ENCODE measurements at regions not wholly inside any gene's neighbourhood (a gene's known extent, or its start where the extent isn't known, plus 50 kb on each side); places are given as distances from the start of the nearest gene placed in this dataset.

DNA sequence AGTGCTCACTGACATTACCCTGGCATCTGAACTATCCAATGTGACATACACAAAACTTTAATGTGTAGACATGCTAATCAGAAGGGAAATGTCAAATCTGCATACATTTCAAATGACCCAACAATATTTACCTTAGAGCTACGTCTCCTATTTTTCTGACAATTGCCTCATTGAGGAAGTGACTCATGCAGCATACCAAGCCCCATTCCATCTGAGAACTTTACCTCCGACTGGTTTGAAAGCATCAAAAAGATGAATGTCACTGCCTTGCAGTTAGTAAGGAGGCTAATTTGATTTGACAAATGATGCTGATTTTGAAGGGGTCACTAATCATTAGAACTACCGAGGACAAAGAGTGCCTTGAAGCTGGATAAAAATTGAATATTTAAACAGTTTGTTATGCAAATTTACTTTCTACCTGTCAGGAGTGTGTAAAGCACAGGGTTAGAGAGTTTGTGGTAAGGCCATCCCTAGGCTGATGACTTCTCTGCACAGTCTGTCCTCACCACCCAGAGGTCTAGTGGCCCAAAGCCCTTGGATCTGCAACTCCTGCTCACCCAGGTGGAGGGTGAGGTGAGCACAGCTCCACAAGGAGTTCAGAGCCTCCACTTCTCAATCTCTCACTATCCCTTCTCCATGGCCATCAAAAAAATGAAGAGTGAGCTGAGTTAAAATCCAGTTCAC lies 500.3 kb upstream of the C1orf87 start:
- DNase-seq, result peak in 2 of 3 experiments; percentile 18 to 45

DNA sequence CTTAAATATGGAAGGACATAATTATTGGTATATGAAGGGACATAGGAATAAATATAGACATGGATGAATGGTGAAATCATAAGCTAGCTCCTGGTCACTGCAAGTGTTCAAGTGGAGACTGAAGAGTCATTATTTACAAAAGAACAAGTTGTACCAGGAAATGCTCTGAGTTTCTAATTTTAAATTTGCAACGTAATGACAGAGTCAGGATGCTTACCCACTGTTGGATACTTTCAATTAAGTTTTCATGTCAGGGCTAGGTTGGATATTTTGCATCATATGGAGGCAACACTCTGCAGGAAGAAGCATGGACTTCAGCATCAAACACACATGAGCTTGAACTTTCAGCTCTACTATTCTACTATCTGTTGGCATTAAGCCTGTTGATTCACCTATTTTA lies 499.6 kb upstream of the C1orf87 start:
- DNase-seq, result peak in 2 of 3 experiments; percentile 35 to 74

DNA sequence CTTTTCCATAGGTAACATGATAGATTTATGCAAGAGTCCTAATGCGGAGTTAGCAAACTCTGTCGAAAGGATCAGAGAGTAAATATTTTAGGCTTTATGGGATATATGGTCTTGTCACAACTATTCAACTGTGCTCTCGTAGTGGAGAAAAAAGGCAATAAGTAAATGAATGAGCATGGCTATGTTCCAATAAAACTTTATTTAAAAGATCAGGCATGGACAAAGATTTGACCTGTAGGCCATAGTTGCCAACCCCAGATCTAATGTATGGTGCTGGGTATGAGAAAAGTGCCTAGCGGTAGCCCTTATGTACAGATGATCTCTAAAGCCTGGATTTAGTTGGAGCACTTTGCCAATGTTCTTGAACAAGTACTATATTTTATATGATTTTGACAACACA lies 498.8 kb upstream of the C1orf87 start:
- no peak for DNase-seq

DNA sequence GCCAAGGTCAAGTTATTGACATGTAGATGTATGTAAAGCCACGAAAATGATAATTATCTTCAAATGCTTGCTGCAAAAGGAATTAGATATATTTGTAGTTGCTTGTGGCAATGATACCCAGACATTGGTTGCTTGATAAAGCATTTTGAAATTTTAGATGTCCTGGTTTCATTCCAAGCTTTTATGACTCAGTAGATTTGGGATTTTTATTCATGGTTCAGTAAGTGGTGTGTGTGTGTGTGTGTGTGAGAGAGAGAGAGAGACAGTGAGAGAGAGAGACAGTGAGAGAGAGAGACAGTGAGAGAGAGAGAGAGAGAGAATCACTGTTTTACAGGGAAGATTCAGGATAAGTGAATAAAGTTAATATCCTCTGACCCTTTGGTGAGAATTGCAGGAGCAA lies 498.2 kb upstream of the C1orf87 start:
- no peak for DNase-seq

DNA sequence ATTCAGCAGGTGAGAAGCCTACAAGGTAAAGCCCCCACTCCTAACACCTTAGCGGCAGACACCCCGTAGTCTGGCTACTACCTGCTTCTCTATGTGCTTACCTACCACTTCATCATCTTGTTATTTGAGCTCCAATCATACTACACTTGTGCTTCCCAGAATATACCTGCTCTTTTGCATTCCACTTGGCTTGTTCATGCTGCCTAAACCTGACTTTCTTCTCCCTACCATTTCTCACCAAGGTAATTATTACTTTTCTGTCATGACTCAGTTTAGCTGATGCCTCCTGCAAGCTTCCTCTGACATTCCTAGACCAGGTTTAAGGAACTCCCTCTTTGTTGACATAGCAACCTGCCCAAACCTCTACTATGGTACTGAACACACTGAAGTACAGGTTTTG lies 495.6 kb upstream of the C1orf87 start:
- DNase-seq, result no peak

DNA sequence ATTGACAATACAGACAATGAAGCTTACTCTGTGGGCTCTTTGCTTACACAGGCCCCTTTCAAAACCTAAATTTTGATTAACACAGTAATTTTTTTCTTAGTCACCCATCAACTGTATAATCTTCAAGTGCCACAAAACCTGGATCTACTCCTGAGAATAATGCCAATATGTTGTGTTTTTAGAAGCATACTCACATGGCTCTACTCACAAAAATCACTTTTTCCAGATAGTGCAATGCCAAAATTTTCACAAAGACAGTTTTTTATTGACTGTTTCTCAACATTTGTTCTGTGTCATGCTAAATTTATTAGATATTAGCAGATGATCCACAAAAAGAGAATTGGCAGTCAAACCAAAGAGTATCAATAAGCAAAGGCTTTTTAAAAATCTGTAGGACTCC lies 493.7 kb upstream of the C1orf87 start:
- DNase-seq, result no peak

DNA sequence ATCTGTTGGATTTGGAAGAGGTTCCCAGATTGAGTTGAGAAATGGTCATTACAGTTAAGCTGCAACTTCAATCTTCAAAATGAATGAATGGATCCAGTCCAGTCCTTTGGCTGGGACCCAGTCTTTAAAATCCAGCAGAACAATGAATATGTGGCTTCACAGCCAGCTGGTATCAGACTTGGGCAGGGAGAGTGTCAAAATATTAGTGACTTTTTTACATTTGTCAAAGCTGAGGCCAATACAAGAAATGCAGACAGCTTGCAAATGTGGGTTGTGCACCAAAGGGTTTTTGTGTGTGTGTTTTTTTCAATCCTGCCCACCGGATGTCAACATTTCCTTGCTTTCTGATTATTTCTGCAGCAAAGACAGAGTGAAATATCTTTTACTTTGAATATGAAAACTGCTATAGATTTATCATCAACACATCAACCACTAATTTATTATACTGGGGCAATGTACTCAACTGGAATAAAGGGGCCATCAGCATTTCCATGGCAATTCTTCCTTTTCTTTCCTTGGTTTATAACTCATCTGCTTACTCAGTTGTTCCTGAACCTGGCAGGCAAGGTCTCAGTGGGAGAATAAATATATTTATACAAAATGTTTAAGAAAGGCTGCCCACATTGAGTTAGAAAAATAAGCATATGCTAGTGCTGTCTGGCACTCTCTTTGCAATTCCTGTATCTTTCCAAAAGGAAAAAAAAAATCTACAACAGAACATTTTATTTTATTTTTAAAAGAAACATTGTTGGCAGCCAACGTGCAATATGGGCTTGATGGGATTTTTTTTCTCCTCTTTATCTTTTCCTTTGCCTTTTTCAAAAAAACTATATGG lies 491.6 kb upstream of the C1orf87 start:
- no peak for DNase-seq

DNA sequence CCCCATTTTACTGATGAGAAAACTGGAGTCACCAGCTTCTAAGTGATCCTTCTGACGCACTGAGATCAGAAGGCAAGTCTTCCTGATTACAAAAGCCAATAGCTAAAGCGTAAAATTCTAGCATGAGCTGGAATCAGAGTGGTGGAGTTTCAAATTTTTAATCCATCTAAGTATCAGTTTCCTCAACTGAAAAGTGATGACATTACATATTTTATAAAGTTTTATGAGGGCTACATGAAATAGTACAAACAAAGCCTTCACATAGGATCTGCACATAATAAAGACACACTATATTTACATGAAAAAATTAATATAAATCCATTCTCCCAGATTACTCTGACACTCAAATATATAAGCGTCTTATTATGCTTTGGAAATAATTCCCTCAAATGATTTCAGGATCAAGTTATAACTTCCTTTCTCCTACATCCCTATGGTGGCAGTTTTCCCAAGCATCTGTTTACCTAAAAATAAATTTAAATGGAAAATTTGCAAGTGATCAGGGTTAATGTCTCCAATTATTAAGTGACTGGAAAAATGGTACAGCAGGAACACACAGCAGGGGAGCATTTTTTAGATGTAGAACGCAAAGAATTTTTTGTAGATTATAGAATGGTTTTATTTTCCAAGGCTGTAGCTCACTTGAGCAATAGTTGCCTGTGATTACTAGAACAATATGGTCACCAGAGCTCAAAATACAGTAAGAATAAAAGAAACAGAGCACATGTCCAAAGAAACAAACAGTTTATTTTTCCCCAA lies 490.4 kb upstream of the C1orf87 start:
- DNase-seq, result no peak

DNA sequence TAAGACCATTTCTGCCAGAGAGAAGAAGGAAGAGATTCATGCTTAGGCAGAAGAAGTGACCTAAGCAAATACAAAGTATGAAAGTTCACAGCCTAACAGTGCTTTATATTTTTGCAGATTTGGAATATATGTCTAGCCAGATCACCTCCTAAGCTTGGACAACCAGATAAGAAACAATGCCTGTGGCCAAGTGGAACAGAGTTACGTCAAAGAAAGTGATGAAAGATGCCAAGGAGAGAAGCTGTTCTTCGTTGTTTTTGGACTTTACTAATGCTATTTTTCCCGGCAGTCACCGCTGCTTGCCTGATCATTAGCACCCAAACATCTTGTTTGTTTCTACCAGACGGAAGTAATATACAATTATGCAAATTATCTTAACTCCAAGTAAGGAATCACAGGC lies 489.2 kb upstream of the C1orf87 start:
- no peak for DNase-seq

DNA sequence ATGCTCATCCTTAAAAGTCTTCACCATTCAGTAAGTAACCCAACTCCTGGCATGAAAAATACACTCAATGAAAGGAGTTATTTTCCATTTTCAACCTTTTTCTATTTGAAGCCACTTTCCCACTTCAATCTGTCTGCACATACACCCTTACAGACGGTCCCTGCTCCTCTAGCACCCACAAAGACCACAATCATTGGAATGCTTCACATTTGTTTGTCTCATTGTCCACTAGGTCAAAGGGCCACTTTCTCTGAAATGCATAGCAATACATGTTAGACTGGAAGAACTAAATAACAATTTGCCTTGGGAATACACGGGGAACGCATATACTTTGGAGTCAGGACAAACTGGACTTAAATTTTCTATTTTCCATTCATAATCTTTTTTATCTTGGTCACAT lies 487.1 kb upstream of the C1orf87 start:
- DNase-seq, result no peak

DNA sequence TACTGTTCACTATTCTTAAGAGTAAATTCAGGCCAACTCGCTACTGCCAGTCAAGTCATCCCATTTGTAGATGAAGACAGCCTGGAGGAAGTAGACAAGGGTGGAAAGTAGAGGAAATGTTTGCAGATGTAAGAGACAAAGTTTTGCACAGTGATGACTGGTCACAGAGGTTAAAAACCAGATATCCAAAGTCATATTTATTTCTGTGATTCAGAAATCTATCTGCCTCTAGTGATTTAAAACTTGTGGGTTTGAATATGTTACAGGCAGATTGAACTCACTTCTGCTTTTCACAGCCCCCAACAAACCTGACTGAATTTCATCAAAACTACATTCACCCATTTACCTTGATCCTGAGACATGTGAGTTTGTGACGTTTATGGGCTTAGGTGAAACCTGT lies 484.7 kb upstream of the C1orf87 start:
- no peak for DNase-seq

DNA sequence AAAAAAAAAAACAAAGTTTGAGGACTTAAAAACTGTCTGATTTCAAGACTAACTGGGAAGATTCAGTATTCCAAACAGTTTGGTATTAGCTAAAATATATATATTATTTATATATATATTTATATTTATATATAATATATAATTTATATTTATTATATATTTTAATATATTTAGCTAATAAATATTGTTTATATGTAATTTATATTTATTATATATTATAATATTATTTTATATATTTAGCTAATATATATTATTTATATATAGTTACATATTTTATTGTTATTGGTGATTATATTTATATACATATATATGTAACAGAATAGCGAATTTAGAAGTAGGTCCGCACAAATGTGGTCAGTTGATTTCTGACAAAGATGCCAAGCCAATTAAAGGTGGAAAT lies 480.2 kb upstream of the C1orf87 start:
- no peak for DNase-seq

DNA sequence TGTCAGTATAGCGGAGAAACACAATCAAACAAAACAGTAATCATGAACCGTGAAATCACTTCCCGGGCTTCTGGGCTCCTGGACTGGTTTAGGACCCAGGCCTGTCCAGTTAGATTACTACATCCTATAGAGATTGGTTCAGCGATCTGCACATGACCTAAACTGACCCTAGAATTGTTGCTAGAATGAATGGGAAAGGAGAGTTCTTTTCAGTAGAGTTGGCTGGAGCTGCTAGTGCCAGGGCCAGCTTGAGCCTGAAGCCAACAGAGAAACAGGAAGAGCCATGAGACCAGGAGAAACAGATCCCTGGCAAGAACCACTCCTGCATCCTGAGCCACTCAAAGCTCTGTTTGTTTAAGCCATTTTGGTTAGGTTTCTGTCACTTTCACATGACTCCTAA lies 474.3 kb upstream of the C1orf87 start:
- peak in 1 of 3 experiments; percentile 19 for DNase-seq

DNA sequence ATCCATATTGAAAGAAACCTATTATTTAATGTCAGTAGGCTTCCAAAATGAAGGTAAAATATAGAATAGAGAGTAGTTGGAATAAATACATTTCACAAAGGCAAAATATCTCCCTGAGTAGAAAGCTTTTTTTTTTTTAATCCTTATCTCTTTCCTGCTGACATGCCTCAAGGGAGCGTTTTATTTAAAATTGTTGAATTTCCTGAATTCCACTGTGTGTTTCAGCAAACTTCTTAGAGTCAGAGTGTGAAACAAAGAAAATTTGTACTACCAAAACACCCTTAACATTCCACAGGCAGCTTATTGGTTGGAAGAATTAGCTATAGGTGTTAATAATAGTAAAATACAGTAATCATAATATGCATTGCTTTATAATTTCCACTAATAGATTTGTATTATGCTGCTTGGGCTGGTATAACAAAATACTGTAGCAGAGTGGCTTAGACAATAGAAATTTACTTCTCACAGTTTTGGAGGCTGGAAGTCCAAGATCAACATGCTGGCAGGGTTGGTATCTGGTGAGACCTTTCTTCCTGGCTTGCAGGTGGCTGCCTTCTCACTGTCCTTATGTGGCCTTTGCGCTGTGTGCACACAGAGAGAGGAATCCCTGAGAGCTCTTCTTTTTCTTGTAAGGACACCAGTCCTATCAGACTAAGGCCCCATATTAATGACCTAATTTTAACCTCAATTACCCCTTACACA lies 468.4 kb upstream of the C1orf87 start:
- no peak for DNase-seq

DNA sequence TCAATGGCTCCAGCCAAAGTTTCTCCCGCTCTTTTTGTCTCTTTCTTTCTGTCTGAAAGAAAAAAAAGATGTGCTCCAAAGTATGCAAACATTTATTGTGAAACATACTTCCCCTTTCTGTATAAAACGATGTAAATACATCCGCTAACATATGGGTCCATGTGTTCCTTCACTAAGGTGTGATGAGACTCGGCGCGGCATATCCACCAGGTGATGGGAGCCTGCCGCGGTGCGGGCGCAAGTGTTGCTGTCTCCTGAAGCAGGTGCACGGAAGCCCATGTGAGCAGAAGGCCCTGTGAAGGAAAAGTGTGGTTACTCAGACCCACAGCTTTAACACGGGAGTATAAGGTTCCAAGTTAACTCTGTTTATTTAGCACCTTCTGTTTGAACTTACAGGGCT lies 466.6 kb upstream of the C1orf87 start:
- DNase-seq, result no peak

DNA sequence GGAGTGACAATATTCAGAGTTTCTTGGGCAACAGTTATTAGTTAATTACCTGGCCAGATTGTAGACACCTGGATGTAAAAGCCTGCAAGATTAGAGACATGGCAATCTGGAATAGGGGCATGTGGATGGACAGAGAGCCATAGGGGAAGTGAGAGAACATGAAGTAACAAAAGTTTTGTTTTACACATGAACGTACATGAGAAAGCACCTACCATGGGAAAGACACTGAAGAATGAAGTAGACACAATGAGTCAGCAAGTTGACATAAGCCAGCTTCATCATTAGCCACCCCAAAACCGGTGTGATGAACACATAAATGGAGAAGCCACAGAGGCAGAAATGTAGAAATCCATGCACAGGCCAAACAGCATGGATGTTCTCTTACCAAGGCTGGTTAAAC lies 462.1 kb upstream of the C1orf87 start:
- no peak for DNase-seq

DNA sequence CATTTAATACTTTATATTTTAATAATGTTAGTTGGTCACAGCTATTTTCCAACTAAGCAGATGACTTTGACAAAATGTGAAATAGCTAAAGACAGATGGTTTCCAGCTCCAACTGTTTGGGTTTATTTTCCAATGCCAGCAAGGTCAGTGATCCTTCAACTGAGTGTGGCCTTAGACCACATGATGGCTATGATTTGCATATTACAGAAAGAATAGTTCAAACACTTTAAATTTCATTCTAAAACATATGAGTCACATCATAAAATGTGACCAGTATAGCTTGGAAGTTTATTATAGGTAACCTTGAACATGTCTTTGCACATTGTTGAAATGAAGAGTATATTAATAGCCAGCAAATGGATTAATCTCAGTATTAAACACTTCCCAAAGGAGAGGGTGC lies 454.0 kb upstream of the C1orf87 start:
- no peak for DNase-seq

DNA sequence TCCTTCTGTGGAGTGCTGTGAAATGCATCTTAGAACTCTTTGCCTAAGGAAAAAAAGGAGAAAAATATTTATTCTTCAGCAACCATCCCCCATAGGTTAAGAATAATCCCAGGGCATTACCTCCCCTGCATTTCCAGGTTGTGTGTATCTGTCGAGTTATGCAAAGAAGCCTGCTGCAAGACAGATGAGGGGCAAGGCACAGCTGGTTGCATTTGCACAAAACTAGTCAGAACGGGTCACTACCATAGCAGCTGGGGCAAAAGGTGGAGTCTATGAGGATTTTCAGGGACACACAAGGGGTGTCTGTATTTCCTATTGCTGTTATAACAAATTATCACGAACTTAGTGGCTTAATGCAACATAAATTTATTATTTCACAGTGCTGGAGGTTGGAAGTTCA lies 443.4 kb upstream of the C1orf87 start:
- DNase-seq, result no peak

DNA sequence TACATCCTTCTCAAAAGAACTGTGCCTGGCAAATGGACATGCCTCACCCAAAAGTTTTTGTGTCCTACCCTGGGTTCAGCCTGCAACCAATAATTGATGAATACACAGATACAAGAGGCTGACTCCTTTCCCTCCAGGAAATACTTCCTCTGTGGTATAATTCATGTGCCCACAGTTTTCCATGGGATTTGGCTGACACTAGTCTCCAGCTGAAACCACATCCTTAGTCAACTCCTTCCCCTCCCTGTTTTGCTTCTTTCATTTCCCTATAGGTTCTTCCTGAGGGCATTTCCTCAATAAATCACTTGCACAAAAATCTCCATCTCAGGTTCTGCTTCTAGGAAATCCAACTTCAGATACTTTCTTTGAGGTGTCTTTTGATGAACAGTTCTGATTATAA lies 436.6 kb upstream of the C1orf87 start:
- DNase-seq, result no peak

DNA sequence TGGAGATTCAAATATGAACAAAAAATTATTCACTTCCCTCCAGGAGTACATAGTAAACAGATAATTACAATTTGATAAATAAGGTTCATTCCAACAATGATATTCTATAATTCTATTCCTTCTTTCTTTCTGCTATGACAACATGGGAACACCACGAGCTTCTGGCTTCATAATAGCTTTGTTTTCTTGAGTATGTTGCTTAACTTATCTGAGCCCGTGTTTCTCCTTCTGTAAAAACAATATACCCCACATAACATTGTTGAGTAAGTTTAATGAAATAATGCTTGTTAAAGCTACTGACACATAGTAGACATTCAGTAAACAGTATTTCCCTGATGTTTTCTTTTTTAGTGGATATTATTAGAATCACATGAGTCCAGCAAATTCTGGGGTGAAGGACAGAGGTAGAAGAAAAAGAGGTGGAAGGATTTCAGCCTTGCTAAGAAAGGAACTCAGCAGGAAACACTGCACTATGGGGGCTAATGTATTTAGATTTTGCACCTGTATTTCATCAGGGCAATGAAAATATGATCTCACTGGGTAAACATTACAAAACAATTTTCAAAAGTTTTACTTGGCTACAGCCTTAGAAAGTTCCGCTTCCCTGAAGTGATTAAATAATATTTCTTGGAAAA lies 430.8 kb upstream of the C1orf87 start:
- DNase-seq, result no peak

DNA sequence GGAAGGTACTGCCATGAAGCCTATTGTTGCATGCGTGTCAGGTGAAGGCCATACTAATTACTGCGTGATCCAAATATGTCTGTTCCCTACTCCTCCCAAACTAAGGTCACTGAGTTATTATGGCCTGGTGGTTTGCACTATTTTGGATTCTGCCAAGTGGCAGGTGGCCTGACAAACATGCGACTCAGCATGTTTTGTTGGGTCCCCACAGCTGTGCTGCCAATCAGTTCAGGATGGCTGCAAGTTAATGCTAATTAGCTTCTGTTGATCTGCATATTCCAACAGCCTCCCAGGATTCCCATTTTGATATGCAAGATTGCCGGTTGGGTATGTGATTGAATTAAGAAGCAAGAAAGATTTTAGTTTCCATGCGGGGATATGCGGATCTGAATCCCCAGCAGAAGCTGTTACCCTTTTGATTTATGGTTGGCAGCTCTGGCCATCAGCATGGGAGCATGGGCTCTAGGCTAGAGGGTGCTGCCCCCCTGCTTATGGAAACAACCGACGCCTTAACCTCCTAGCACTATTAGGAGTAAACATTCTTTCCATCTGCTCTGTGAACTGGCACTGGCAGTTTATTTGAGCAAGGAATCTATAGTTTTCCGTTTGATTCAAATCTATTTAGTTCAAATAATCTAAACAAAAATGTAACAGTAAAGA lies 429.8 kb upstream of the C1orf87 start:
- peak in 1 of 3 experiments; percentile 41 for DNase-seq

DNA sequence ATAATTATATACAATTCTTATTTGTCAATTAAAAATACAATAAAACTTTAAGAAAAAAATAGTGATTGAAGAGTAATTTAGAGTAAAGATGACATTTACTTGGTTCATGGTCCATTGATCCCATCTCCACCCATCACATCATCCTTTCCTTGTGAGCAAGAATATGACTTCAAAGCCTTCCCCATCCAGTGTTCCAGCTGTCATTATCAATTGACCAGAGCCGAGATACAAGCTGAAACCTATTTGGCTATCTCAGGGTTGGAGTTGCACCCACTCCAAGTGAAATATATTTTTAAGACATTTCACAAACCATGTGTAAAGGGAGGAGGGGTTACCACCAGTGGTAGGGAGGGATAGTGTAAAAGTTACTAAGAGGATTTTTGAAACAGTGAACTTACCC lies 428.9 kb upstream of the C1orf87 start:
- DNase-seq, result no peak

Measured in NCI-H1417 (cell line).